HS-5 (cell line): ENCODE measurements at regions not wholly inside any gene's neighbourhood (a gene's known extent, or its start where the extent isn't known, plus 50 kb on each side); places are given as distances from the start of the nearest gene placed in this dataset.
"Not testable (repeated sequence)": the region's sequence is repeated elsewhere in the genome, so short reads cannot be mapped to it uniquely, and the experiment has no call there.

Source experiments
- DNase-seq: peaks from one replicate; pipeline ENCODE4 v3.0.0-alpha.2; 2012; ENCODE audit warnings: low read depth

GRCh38 chr5:44756097-44756496, 52.6 kb upstream of the MRPS30 start:
- DNase-seq: not testable (repeated sequence)

GRCh38 chr5:44747396-44747795, 61.4 kb upstream of the MRPS30 start:
- DNase-seq: no peak

GRCh38 chr5:44740660-44741059, 68.1 kb upstream of the MRPS30 start:
- no peak for DNase-seq

- no peak for DNase-seq
These were observed 79.2 kb upstream of the MRPS30 start for GRCh38 chr5:44729536-44729935.

GRCh38 chr5:44727100-44727499, 81.6 kb upstream of the MRPS30 start:
- no peak for DNase-seq

- DNase-seq: no peak
These were observed 88.9 kb upstream of the MRPS30 start for GRCh38 chr5:44719856-44720255.

GRCh38 chr5:44714871-44715561, 93.7 kb upstream of the MRPS30 start:
- no peak for DNase-seq

GRCh38 chr5:44713446-44713845, 95.3 kb upstream of the MRPS30 start:
- no peak for DNase-seq

GRCh38 chr5:44711901-44712300, 96.8 kb upstream of the MRPS30 start:
- DNase-seq: no peak

GRCh38 chr5:44708602-44709001, 100.1 kb upstream of the MRPS30 start:
- DNase-seq: no peak

GRCh38 chr5:44707721-44708120, 101.0 kb upstream of the MRPS30 start:
- no peak for DNase-seq

GRCh38 chr5:44697025-44697424, 111.7 kb upstream of the MRPS30 start:
- DNase-seq: no peak

GRCh38 chr5:44695259-44695658, 113.5 kb upstream of the MRPS30 start:
- no peak for DNase-seq

- DNase-seq: no peak
These were observed 116.9 kb upstream of the MRPS30 start for GRCh38 chr5:44691802-44692201.

GRCh38 chr5:44681906-44682305, 126.8 kb upstream of the MRPS30 start:
- no peak for DNase-seq

GRCh38 chr5:44679214-44679613, 129.5 kb upstream of the MRPS30 start:
- DNase-seq: no peak

- DNase-seq: no peak
These were observed 133.5 kb upstream of the MRPS30 start for GRCh38 chr5:44675296-44675695.

- DNase-seq: no peak
These were observed 134.3 kb upstream of the MRPS30 start for GRCh38 chr5:44674461-44674860.

- not testable (repeated sequence) for DNase-seq
These were observed 140.3 kb upstream of the MRPS30 start for GRCh38 chr5:44668471-44668870.

GRCh38 chr5:44665101-44665701, 143.5 kb upstream of the MRPS30 start:
- DNase-seq: peak; percentile 44

- DNase-seq: no peak
These were observed 144.0 kb upstream of the MRPS30 start for GRCh38 chr5:44664711-44665100.

- DNase-seq: no peak
These were observed 144.6 kb upstream of the MRPS30 start for GRCh38 chr5:44663991-44664710.

GRCh38 chr5:44661851-44662250, 146.9 kb upstream of the MRPS30 start:
- DNase-seq: no peak
